Colonic mucosa (tissue), 4 donors: ENCODE measurements at regions not wholly inside any gene's neighbourhood (a gene's known extent, or its start where the extent isn't known, plus 50 kb on each side); places are given as distances from the start of the nearest gene placed in this dataset.

Source experiments
- DNase-seq: peaks from one replicate; pipeline ENCODE4 v3.0.0-alpha.2; 2020
- H3K27ac ChIP-seq: fragments of 200-600 bp; one replicate; pipeline ENCODE4 v1.8.0; 2021
- H3K27me3 ChIP-seq: fragments of 200-600 bp; one replicate; pipeline ENCODE4 v1.8.0; 2021
- H3K36me3 ChIP-seq: fragments of 200-600 bp; one replicate; pipeline ENCODE4 v1.8.0; 2021
- H3K4me1 ChIP-seq: fragments of 200-600 bp; one replicate; pipeline ENCODE4 v1.8.0; 2021; ENCODE audit warnings: mild to moderate bottlenecking
- H3K4me3 ChIP-seq: fragments of 200-600 bp; one replicate; pipeline ENCODE4 v1.8.0; 2021
- H3K9ac ChIP-seq, 2 donors: one replicate each; pipeline ENCODE4 v1.7.0; 2013; ENCODE audit warnings: control low read depth in 2 of 2, low read depth in 2 of 2, low read length in 2 of 2
- H3K9me3 ChIP-seq: fragments of 200-600 bp; one replicate; pipeline ENCODE4 v1.8.0; 2021
- intact Hi-C: fragments of 100-400 bp; cut with DNase I; formaldehyde crosslinking; loops from one replicate; pipeline ENCODE4 v1.14.1; 2022
- TF ChIP-seq, protein P1 (sequence below): fragments of 200-600 bp; IDR thresholded peaks from one replicate; pipeline ENCODE4 v1.8.0; 2022; ENCODE audit warnings: antibody characterized with exemption, mild to moderate bottlenecking
- donor health status: healthy.
- donor health status: DM: no; HTN: no; CAD: no.
- donor health status: DM: no; HTN: no; CAD: no.

DNA sequence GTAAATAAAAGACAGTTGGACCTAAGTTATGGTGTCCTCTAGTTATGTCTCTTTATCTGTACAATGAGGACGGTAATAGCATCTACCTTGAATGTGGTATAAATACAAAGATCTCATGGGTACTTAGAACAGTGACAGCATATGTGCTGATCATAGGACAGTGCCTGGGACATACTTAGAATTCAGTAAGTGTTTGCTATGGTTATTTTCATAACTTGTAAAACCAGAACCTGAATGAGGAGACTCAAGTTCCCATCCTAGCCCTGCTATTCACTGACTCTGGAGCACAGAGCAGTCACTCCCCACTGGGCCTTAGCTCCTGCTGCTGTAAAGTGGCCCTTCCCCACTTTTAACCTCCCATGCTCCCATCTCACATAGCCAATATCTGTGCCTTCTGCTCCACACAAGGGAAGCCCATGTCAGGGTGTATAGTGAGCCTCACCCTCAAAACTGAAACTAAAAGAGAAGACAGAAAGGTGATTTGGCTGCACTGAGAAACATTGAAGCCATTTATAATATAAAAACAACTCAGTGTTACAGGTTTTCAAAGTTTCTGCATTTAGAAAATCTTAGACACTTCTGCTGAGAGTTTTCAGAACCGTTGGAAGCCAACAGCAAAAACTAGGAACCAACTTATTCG is 225.4 kb upstream of the UBE2E2 start:
- no peaks in the 10 kb centered on the region for H3K36me3 ChIP-seq
- DNase-seq = no peak
- TF ChIP-seq, protein P1, sequence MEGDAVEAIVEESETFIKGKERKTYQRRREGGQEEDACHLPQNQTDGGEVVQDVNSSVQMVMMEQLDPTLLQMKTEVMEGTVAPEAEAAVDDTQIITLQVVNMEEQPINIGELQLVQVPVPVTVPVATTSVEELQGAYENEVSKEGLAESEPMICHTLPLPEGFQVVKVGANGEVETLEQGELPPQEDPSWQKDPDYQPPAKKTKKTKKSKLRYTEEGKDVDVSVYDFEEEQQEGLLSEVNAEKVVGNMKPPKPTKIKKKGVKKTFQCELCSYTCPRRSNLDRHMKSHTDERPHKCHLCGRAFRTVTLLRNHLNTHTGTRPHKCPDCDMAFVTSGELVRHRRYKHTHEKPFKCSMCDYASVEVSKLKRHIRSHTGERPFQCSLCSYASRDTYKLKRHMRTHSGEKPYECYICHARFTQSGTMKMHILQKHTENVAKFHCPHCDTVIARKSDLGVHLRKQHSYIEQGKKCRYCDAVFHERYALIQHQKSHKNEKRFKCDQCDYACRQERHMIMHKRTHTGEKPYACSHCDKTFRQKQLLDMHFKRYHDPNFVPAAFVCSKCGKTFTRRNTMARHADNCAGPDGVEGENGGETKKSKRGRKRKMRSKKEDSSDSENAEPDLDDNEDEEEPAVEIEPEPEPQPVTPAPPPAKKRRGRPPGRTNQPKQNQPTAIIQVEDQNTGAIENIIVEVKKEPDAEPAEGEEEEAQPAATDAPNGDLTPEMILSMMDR = no peak
- no peaks in the 10 kb centered on the region for H3K27me3 ChIP-seq
- no peaks in the 10 kb centered on the region for H3K9me3 ChIP-seq
- no peak overlapping the region for H3K4me3 ChIP-seq
- no peak overlapping the region for H3K9ac ChIP-seq
- H3K27ac ChIP-seq = no peak overlapping the region
- intact Hi-C loops = no loop called here
- no peaks in the 10 kb centered on the region for H3K4me1 ChIP-seq

DNA sequence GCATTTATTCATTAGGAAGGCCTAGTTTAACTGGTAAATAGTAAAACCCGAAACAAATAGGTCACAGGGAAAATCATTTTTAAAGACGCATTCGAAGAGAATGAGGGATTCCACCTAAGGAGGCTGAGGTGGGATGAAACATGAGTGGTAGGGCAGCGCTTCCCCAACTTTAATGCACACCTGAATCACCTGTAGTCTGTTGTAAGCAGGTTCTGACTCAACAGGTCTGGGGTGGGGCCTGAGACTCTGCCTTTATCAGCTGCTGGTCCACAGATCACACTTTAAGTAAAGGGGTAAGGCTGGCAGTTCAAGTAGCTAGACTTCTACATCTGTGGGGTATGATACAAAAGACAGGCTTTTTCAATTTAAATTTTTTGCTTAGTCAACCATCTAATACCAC is 223.5 kb upstream of the UBE2E2 start:
- no peak for DNase-seq
- H3K27ac ChIP-seq = no peak overlapping the region
- H3K9ac ChIP-seq = no peak overlapping the region
- no peaks in the 10 kb centered on the region for H3K9me3 ChIP-seq
- intact Hi-C loops = no loop called here
- H3K36me3 ChIP-seq = no peaks in the 10 kb centered on the region
- H3K27me3 ChIP-seq = no peaks in the 10 kb centered on the region
- TF ChIP-seq, protein P1 = no peak
- no peaks in the 10 kb centered on the region for H3K4me1 ChIP-seq
- no peak overlapping the region for H3K4me3 ChIP-seq

DNA sequence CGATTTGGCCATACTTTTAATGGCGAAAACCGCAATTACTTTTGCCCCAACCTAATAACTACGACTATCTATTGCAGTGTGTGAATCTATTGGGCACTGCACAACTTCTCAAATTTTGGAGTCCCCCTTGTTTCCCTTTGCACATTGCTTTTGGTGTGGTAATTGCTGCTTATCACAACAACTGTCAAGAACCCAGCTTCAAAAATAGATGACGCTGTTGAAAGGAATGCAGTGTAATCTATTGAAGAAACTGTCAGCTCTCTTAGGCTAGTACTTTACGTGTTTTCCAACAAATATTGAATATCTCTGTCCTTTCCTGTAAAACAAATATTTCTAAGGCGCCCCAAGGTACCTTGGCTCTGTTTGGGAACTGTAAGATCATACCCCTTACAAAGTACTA is 222.8 kb upstream of the UBE2E2 start:
- intact Hi-C loops = no loop called here
- Histone ChIP-seq H3K4me3 (no peak overlapping the region), H3K27ac (no peak overlapping the region), H3K36me3 (no peaks in the 10 kb centered on the region), H3K9ac (no peak overlapping the region), H3K4me1 (no peaks in the 10 kb centered on the region), H3K9me3 (no peaks in the 10 kb centered on the region), H3K27me3 (no peaks in the 10 kb centered on the region)
- TF ChIP-seq, protein P1 = no peak
- DNase-seq = no peak

DNA sequence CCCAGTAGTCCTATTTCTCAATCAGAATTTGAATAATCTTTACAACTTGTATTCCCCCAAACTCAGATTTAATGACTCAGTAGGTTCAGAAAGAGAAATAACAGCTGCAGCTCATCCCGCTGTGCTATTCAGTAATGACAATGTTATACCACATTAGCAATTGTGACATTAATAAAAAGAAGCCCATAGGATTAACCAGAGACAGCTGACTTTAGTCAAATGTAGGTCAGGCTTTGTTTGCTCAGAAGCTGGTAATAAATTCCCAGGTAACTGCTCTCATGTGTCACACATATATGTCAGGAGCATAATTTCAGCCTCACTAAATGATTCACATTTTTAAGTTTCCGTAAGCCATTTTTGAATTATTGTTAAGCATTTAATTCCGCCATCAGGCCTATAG is 222.0 kb upstream of the UBE2E2 start:
- DNase-seq = no peak
- TF ChIP-seq, protein P1 = no peak
- H3K27me3 ChIP-seq = no peaks in the 10 kb centered on the region
- H3K4me1 ChIP-seq = no peaks in the 10 kb centered on the region
- H3K9ac ChIP-seq = no peak overlapping the region
- H3K36me3 ChIP-seq = no peaks in the 10 kb centered on the region
- H3K4me3 ChIP-seq = no peak overlapping the region
- intact Hi-C loops = no loop called here
- no peak overlapping the region for H3K27ac ChIP-seq
- H3K9me3 ChIP-seq = no peaks in the 10 kb centered on the region

DNA sequence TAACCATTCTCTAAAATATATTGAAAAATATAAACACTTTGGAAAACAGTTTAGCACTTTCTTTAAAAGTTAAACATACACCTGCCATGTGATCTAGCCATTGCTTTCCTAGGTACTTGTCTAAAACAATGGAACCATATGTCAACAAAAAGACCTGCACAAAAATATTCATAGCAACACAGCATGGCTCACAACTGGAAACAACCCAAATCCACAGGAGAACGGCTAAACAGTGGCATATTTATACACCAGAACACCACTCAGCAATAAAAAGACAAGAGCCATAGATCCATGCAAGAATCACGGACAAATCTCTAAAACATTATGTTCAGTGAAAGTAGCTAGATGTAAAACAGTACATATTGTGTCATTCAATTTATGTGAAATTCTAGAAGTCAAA is 221.3 kb upstream of the UBE2E2 start:
- no peaks in the 10 kb centered on the region for H3K9me3 ChIP-seq
- intact Hi-C loops = no loop called here
- H3K27ac ChIP-seq = no peak overlapping the region

More for the DNA sequence above, 221.3 kb upstream of the UBE2E2 start:
- Histone ChIP-seq H3K36me3 (no peaks in the 10 kb centered on the region), H3K9ac (no peak overlapping the region), H3K4me1 (no peaks in the 10 kb centered on the region), H3K4me3 (no peak overlapping the region), H3K27me3 (no peaks in the 10 kb centered on the region)
- DNase-seq = no peak
- TF ChIP-seq, protein P1 = no peak
